ENCODE measurements at regions not wholly inside any gene's neighbourhood (a gene's known extent, or its start where the extent isn't known, plus 50 kb on each side); places are given as distances from the start of the nearest gene placed in this dataset.

- no peaks in the 10 kb centered on the region for H3K36me3 Mint-ChIP-seq
- no peaks in the 10 kb centered on the region for H3K9me3 Mint-ChIP-seq
- H3K4me1 Mint-ChIP-seq: no peaks in the 10 kb centered on the region
- no peak overlapping the region for H3K27ac Mint-ChIP-seq
- ATAC-seq: no peak
- DNase-seq (ENCODE audit: low spot score in 2 of 2): no peak
- no peak overlapping the region for H3K4me3 Mint-ChIP-seq
These were observed 1004.2 kb downstream of the PCDH18 start for GRCh38 chr4:136528131-136528530.

DNA sequence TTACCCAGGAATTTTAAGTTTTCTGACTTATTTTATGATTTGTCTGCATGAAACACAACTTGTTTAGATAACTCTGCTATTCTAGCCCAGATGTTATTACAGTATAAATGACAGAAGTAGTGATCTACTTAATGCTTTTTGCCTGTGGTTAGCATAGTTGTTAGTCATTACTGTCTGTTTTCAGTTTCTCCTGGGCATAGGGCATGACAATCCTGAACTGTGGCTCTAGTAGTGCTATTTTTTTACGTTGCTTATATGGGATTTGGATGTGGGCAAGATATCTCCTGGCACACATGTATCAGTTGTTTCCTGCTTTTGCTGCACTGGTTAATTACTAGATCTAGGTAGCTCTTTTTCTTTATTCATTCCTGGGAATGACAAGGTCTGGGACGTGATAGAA, 1005.8 kb downstream of the PCDH18 start:
- peaks cover 3% of the 10 kb centered on the region for H3K9me3 Mint-ChIP-seq
- DNase-seq (ENCODE audit: low spot score in 2 of 2) (no peak), ATAC-seq (no peak)
- H3K36me3 Mint-ChIP-seq: no peaks in the 10 kb centered on the region
- H3K4me3 Mint-ChIP-seq: no peak overlapping the region
- no peaks in the 10 kb centered on the region for H3K4me1 Mint-ChIP-seq
- no peak overlapping the region for H3K27ac Mint-ChIP-seq

DNA sequence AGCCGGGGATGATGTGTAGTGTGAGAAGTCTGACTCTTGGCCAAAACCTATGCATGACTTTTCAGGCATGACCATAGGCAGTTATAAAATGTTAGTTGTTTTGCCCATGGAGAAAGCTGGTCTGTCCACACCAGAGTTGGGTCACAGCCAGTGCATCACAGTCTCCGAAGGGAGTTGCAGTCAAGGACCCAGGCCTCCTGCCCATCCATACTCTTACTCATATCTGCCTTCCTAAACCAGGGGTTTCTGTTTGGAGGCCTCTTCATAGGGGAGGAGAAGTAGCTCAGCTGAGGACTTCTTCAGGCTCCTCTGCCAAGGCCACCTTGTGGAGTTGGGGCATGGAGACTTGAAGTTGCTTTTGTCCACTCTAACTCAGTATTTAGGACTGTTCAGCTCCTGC, 1008.3 kb downstream of the PCDH18 start:
- Mint-ChIP-seq H3K9me3 (peaks cover 6% of the 10 kb centered on the region), H3K36me3 (no peaks in the 10 kb centered on the region), H3K27ac (no peak overlapping the region), H3K4me1 (no peaks in the 10 kb centered on the region), H3K4me3 (no peak overlapping the region)
- ATAC-seq (peak; percentile 43), DNase-seq (ENCODE audit: low spot score in 2 of 2) (no peak)

DNA sequence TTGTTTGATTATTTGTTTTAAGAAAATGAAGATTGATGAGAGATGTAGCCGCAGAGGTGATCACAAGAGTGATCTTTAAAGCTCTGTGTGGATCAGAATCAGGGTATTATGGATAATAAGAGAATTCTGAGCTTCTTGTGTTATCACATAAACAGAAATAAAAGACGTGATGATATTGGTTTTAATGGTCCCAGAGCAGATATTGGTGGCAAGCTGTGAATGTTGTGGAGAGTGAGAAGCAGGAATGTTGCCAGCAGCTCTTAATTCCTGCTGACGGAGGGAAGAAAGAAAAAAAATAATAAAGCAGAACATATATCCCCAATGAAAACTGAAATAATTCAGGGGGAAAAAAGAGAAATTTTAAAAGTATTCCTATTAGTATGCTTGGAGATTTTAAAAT, 1015.9 kb downstream of the PCDH18 start:
- Mint-ChIP-seq H3K36me3 (no peaks in the 10 kb centered on the region), H3K4me3 (no peak overlapping the region), H3K9me3 (peaks cover 10% of the 10 kb centered on the region), H3K4me1 (no peaks in the 10 kb centered on the region), H3K27ac (no peak overlapping the region)
- ATAC-seq (no peak), DNase-seq (ENCODE audit: low spot score in 2 of 2) (no peak)

- ATAC-seq (no peak), DNase-seq (ENCODE audit: low spot score in 2 of 2) (no peak)
- Mint-ChIP-seq H3K36me3 (no peaks in the 10 kb centered on the region), H3K4me3 (no peak overlapping the region), H3K9me3 (peaks cover 22% of the 10 kb centered on the region), H3K27ac (no peak overlapping the region), H3K4me1 (no peaks in the 10 kb centered on the region)
These were observed 1027.3 kb downstream of the PCDH18 start for GRCh38 chr4:136505020-136505419.

- no peaks in the 10 kb centered on the region for H3K4me1 Mint-ChIP-seq
- no peak overlapping the region for H3K27ac Mint-ChIP-seq
- ATAC-seq: no peak
- H3K36me3 Mint-ChIP-seq: no peaks in the 10 kb centered on the region
- no peak for DNase-seq (ENCODE audit: low spot score in 2 of 2)
- H3K9me3 Mint-ChIP-seq: peaks cover 3% of the 10 kb centered on the region
- no peak overlapping the region for H3K4me3 Mint-ChIP-seq
These were observed 1036.4 kb downstream of the PCDH18 start for GRCh38 chr4:136495851-136496250.

GRCh38 chr4:136495076-136495475, 1037.2 kb downstream of the PCDH18 start:
- ATAC-seq (no peak), DNase-seq (ENCODE audit: low spot score in 2 of 2) (no peak)
- no peak overlapping the region for H3K4me3 Mint-ChIP-seq
- H3K36me3 Mint-ChIP-seq: no peaks in the 10 kb centered on the region
- peaks cover 4% of the 10 kb centered on the region for H3K9me3 Mint-ChIP-seq
- no peak overlapping the region for H3K27ac Mint-ChIP-seq
- no peaks in the 10 kb centered on the region for H3K4me1 Mint-ChIP-seq

DNA sequence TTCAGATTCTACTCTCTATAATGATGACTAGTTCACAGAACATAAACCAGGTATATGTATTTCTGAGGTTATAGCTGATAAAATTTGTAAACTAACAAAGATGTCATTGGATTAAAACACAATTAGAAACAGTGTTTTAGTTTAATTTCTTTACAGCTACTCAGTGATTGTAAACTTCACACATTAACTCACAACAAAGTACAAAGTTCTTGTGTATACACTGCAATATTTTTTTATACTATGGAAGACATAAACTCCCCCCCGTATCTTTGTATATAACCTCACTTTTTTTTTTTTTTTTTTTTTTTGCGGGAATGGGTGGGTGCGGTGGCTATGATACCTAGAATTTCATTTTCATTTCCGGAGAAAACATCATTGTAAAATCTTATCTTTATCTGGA, 1043.2 kb downstream of the PCDH18 start:
- DNase-seq (ENCODE audit: low spot score in 2 of 2) (no peak), ATAC-seq (no peak)
- no peaks in the 10 kb centered on the region for H3K4me1 Mint-ChIP-seq
- no peak overlapping the region for H3K4me3 Mint-ChIP-seq
- H3K36me3 Mint-ChIP-seq: no peaks in the 10 kb centered on the region
- no peak overlapping the region for H3K27ac Mint-ChIP-seq
- H3K9me3 Mint-ChIP-seq: peaks cover 8% of the 10 kb centered on the region

GRCh38 chr4:136484996-136485395, 1047.3 kb downstream of the PCDH18 start:
- H3K36me3 Mint-ChIP-seq: no peaks in the 10 kb centered on the region
- no peak for DNase-seq (ENCODE audit: low spot score in 2 of 2)
- ATAC-seq: no peak
- H3K9me3 Mint-ChIP-seq: peaks cover 9% of the 10 kb centered on the region
- no peaks in the 10 kb centered on the region for H3K4me1 Mint-ChIP-seq
- no peak overlapping the region for H3K27ac Mint-ChIP-seq
- no peak overlapping the region for H3K4me3 Mint-ChIP-seq

GRCh38 chr4:136476753-136477152, 1055.5 kb downstream of the PCDH18 start:
- no peaks in the 10 kb centered on the region for H3K4me1 Mint-ChIP-seq
- no peak overlapping the region for H3K4me3 Mint-ChIP-seq
- DNase-seq (ENCODE audit: low spot score in 2 of 2): no peak
- H3K9me3 Mint-ChIP-seq: peaks cover 10% of the 10 kb centered on the region
- H3K36me3 Mint-ChIP-seq: no peaks in the 10 kb centered on the region
- H3K27ac Mint-ChIP-seq: no peak overlapping the region
- ATAC-seq: no peak

- Mint-ChIP-seq H3K9me3 (peaks cover 13% of the 10 kb centered on the region), H3K36me3 (no peaks in the 10 kb centered on the region), H3K27ac (no peak overlapping the region), H3K4me1 (no peaks in the 10 kb centered on the region), H3K4me3 (no peak overlapping the region)
- DNase-seq (ENCODE audit: low spot score in 2 of 2) (no peak), ATAC-seq (no peak)
These were observed 1061.2 kb downstream of the PCDH18 start for GRCh38 chr4:136471051-136471450.

GRCh38 chr4:136465691-136466090, 1066.6 kb downstream of the PCDH18 start:
- no peak overlapping the region for H3K4me3 Mint-ChIP-seq
- H3K9me3 Mint-ChIP-seq: peaks cover 13% of the 10 kb centered on the region
- no peak overlapping the region for H3K27ac Mint-ChIP-seq
- no peaks in the 10 kb centered on the region for H3K4me1 Mint-ChIP-seq
- ATAC-seq (no peak), DNase-seq (ENCODE audit: low spot score in 2 of 2) (no peak)
- no peaks in the 10 kb centered on the region for H3K36me3 Mint-ChIP-seq

- H3K36me3 Mint-ChIP-seq: no peaks in the 10 kb centered on the region
- no peaks in the 10 kb centered on the region for H3K4me1 Mint-ChIP-seq
- no peak overlapping the region for H3K4me3 Mint-ChIP-seq
- H3K9me3 Mint-ChIP-seq: peaks cover 11% of the 10 kb centered on the region
- no peak for DNase-seq (ENCODE audit: low spot score in 2 of 2)
- no peak overlapping the region for H3K27ac Mint-ChIP-seq
- no peak for ATAC-seq
These were observed 1068.4 kb downstream of the PCDH18 start for GRCh38 chr4:136463941-136464340.

GRCh38 chr4:136461533-136461932, 1070.8 kb downstream of the PCDH18 start:
- DNase-seq (ENCODE audit: low spot score in 2 of 2): no peak
- Mint-ChIP-seq H3K4me1 (no peaks in the 10 kb centered on the region), H3K4me3 (no peak overlapping the region), H3K9me3 (peaks cover 11% of the 10 kb centered on the region), H3K36me3 (no peaks in the 10 kb centered on the region), H3K27ac (no peak overlapping the region)
- no peak for ATAC-seq

DNA sequence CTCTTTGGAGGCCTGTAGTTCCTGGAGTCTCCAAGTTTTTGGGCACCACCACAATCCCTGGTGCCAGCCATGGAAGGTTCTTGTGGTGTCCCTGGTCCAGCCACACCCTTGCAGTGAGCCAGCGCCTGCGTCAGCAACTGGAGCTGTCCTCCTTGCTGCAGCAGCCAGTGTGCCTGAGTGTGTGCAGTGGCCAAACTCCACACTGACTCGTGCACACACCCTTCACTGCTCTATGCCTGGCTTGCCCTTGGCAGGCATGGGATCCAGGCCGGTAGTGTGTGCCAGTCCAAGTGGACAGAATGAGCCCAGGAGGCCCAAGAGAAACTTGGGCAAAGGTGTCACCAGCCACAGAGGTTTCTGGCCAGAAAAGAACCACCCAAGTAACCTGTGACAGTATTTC, 1074.0 kb downstream of the PCDH18 start:
- H3K9me3 Mint-ChIP-seq: peaks cover 13% of the 10 kb centered on the region
- no peak overlapping the region for H3K27ac Mint-ChIP-seq
- DNase-seq (ENCODE audit: low spot score in 2 of 2) (no peak), ATAC-seq (peak; percentile 28)
- no peaks in the 10 kb centered on the region for H3K36me3 Mint-ChIP-seq
- H3K4me3 Mint-ChIP-seq: no peak overlapping the region
- H3K4me1 Mint-ChIP-seq: no peaks in the 10 kb centered on the region

GRCh38 chr4:136457577-136457976, 1074.7 kb downstream of the PCDH18 start:
- Mint-ChIP-seq H3K4me3 (no peak overlapping the region), H3K9me3 (peaks cover 14% of the 10 kb centered on the region), H3K4me1 (no peaks in the 10 kb centered on the region), H3K27ac (no peak overlapping the region), H3K36me3 (no peaks in the 10 kb centered on the region)
- peak; percentile 36 for ATAC-seq
- DNase-seq (ENCODE audit: low spot score in 2 of 2): no peak

DNA sequence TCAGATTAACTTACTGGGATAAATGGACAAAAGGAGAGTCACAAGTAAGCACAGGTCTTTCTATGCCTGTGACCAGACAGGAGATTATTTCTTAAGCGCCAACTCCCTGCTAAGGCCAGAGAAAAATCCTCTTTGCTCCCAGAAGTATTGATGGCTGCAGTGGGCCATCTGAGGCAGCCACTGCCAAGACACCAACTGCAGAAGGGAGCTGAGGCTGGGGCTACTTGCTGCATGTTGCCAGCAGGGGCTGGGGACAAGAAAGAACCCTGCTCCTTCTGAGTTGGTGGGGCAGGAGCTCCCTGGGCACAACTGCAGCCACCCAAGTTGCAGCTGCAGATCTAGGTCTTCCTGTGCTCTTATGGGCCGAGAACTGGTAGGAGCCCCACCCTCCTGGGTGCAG, 1075.3 kb downstream of the PCDH18 start:
- Mint-ChIP-seq H3K27ac (no peak overlapping the region), H3K36me3 (no peaks in the 10 kb centered on the region), H3K4me3 (no peak overlapping the region), H3K4me1 (no peaks in the 10 kb centered on the region), H3K9me3 (peaks cover 13% of the 10 kb centered on the region)
- ATAC-seq (no peak), DNase-seq (ENCODE audit: low spot score in 2 of 2) (no peak)

Measured in stimulated activated effector memory CD8-positive, alpha-beta T cell treated with anti-CD3 and anti-CD28 coated beads, Interleukin-12 subunit alpha, Interleukin-12 subunit beta, amount 100 ng/mL, for 72 hours (primary cell).